Duodenal mucosa (tissue), 2 donors: ENCODE measurements at regions not wholly inside any gene's neighbourhood (a gene's known extent, or its start where the extent isn't known, plus 50 kb on each side); places are given as distances from the start of the nearest gene placed in this dataset.
"Not testable (repeated sequence)": the region's sequence is repeated elsewhere in the genome, so short reads cannot be mapped to it uniquely, and the experiment has no call there.

ENCODE experiments used
- H3K27ac ChIP-seq: one replicate; pipeline ENCODE4 v1.7.0; 2013; ENCODE audit warnings: low read depth, low read length
- H3K27me3 ChIP-seq, 2 donors: one replicate each; pipeline ENCODE4 v1.7.0; 2013; ENCODE audit warnings: low read length in 2 of 2, control low read depth in 1 of 2; ENCODE audit not compliant: insufficient read depth in 2 of 2, control insufficient read depth in 1 of 2
- H3K36me3 ChIP-seq, 2 donors: one replicate each; pipeline ENCODE4 v1.7.0; 2013; ENCODE audit warnings: low read length in 2 of 2, control low read depth in 1 of 2; ENCODE audit not compliant: insufficient read depth in 2 of 2, control insufficient read depth in 1 of 2
- H3K4me1 ChIP-seq, 2 donors: one replicate each; pipeline ENCODE4 v1.7.0; 2013; ENCODE audit warnings: low read length in 2 of 2, control low read depth in 1 of 2; ENCODE audit not compliant: insufficient read depth in 2 of 2, control insufficient read depth in 1 of 2
- H3K4me3 ChIP-seq, 2 donors: one replicate each; pipeline ENCODE4 v1.7.0; 2013; ENCODE audit warnings: low read length in 2 of 2, low read depth in 1 of 2
- H3K9ac ChIP-seq, 2 donors: one replicate each; pipeline ENCODE4 v1.7.0; 2013; ENCODE audit warnings: low read length in 2 of 2, low read depth in 1 of 2
- H3K9me3 ChIP-seq, 2 donors: one replicate each; pipeline ENCODE4 v1.7.0; 2013; ENCODE audit warnings: low read length in 2 of 2, control low read depth in 1 of 2; ENCODE audit not compliant: control insufficient read depth in 1 of 2

DNA sequence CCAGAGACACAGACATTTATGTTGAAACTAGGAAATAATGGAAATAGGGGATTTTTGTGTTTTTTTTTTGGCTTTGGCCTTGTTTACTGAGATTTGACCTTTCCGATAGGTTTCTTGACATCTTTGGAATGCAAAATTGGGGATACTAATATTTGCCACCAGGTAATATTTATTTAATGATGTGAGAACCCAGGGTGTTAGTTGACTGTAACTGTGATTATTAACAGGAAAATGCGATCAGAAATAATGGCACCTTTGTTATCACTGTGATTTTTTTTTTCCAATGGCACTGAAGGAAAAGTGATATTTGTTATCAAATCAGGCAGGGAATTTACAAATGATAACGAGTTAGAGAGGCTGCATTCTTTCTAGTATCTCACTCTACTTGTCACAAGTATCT is 330.5 kb downstream of the SOX4 start:
- H3K9me3 ChIP-seq, result no peaks in the 10 kb centered on the region
- no peaks in the 10 kb centered on the region for H3K36me3 ChIP-seq
- no peaks in the 10 kb centered on the region for H3K27me3 ChIP-seq
- no peaks in the 10 kb centered on the region for H3K4me1 ChIP-seq
- H3K9ac ChIP-seq, result no peak overlapping the region
- no peak overlapping the region for H3K27ac ChIP-seq
- H3K4me3 ChIP-seq, result no peak overlapping the region

DNA sequence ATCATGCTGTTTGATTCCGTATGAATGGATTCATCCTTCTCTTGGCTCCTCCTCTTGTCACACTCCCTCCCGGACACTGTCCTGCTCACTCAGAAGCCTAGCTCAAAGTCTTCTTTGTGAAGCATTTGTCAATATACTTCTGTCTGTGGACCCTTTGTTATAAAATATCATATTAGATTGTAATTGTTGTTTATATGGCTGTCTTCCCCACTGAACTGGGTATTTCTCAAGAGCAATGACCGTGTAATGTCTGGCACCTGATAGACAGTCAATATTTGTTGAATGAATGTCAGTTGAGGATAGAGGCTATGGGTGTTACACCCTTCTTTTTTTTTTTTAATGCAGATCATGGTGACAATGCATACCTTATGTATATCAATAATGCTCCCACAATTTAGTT is 335.3 kb downstream of the SOX4 start:
- H3K36me3 ChIP-seq, result no peaks in the 10 kb centered on the region
- H3K4me1 ChIP-seq, result no peaks in the 10 kb centered on the region
- no peak overlapping the region for H3K27ac ChIP-seq
- H3K27me3 ChIP-seq, result no peaks in the 10 kb centered on the region
- no peak overlapping the region for H3K4me3 ChIP-seq
- H3K9me3 ChIP-seq, result no peaks in the 10 kb centered on the region
- no peak overlapping the region for H3K9ac ChIP-seq

DNA sequence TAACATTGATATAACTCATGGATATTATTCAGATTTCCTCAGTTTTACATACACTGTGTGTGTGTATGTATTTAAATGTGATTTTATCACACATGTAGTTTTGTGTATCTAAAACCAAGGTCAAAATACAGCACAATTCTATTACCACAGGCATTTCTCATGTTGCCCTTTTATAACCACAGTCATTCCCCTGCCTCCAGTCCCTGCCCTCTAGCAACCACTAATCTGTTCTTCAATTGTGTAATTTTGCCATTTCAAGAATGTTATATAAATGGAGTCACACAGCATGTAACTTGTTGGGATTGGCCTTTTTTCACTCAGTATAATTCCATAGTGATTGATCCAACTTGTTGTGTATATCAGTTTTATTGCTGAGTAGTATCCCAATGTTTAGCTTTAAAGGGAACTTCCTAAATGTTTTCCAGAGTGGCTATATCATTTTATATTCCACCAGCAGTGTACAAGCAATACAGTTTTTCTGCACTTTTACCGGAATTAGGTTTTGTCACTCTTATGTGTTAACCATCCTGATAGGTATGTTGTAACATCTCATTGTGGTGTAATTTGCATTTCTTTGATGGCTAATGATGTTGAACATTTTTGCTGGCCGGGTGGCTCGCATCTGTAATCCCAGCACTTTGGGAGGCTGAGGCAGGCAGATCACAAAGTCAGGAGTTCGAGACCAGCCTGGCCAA is 338.2 kb downstream of the SOX4 start:
- Histone ChIP-seq H3K9ac (no peak overlapping the region), H3K27ac (no peak overlapping the region), H3K27me3 (no peaks in the 10 kb centered on the region), H3K4me3 (no peak overlapping the region), H3K9me3 (no peaks in the 10 kb centered on the region), H3K4me1 (no peaks in the 10 kb centered on the region), H3K36me3 (no peaks in the 10 kb centered on the region)

- Histone ChIP-seq H3K27me3 (no peaks in the 10 kb centered on the region), H3K9ac (no peak overlapping the region), H3K36me3 (no peaks in the 10 kb centered on the region), H3K4me1 (no peaks in the 10 kb centered on the region), H3K27ac (no peak overlapping the region), H3K9me3 (no peaks in the 10 kb centered on the region), H3K4me3 (no peak overlapping the region)
Measured at GRCh38 chr6:21933351-21933750, 339.8 kb downstream of the SOX4 start.

DNA sequence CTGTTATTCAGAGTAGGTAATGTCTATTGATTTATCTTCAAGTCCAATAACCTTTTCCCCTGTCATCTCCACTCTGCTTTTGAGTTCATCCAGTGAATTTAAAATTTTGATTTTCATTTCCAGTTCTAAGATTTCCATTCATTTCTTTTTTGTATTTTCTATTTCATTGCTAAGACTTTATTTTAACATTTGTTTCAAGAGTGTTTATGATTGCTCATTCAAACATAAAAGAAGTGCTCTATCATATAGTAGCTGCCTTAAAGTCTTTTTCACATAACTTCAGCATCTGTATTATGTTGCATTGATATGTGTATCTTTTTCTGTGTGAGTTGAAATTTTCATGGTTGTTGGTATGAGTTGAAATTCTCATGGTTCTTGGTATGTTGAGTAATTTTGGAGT is 341.6 kb downstream of the SOX4 start:
- H3K27ac ChIP-seq, result no peak overlapping the region
- no peaks in the 10 kb centered on the region for H3K36me3 ChIP-seq
- no peak overlapping the region for H3K9ac ChIP-seq
- H3K27me3 ChIP-seq, result no peaks in the 10 kb centered on the region
- no peaks in the 10 kb centered on the region for H3K4me1 ChIP-seq
- H3K9me3 ChIP-seq, result no peaks in the 10 kb centered on the region
- H3K4me3 ChIP-seq, result no peak overlapping the region

DNA sequence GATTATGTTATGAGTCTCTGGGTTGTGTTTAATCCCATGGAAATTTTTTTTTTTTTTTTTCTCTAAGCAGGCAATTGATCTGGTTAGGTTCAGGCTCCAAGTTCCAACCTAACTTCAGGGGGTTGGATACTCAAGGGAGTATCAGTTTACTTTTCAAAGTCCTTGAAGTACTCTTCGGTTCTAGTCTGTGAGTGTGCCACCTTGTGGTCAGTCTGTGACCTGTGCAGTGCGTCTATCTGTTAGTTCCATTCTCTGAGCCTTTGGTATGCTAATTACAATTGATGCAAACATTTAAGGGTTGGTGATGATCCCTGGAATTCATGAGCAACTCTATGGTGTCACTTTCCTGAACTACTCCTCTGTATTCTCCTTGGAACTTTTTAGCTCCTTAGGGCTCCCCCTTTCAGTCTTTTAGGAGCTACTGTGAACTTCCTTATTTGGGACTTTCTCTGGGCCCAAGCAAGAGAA is 342.0 kb downstream of the SOX4 start:
- Histone ChIP-seq H3K27me3 (no peaks in the 10 kb centered on the region), H3K4me1 (no peaks in the 10 kb centered on the region), H3K4me3 (no peak overlapping the region), H3K9me3 (no peaks in the 10 kb centered on the region), H3K27ac (no peak overlapping the region), H3K36me3 (no peaks in the 10 kb centered on the region), H3K9ac (no peak overlapping the region)

- Histone ChIP-seq H3K9me3 (no peaks in the 10 kb centered on the region), H3K4me3 (no peak overlapping the region), H3K4me1 (no peaks in the 10 kb centered on the region), H3K27ac (no peak overlapping the region), H3K27me3 (no peaks in the 10 kb centered on the region), H3K36me3 (no peaks in the 10 kb centered on the region), H3K9ac (no peak overlapping the region)
Measured at GRCh38 chr6:21937466-21937865, 343.9 kb downstream of the SOX4 start.

- H3K4me1 ChIP-seq, H3K27me3 ChIP-seq, H3K9ac ChIP-seq, H3K27ac ChIP-seq, H3K36me3 ChIP-seq, H3K4me3 ChIP-seq, H3K9me3 ChIP-seq: not testable (repeated sequence)
Measured at GRCh38 chr6:21939066-21939465, 345.5 kb downstream of the SOX4 start.

DNA sequence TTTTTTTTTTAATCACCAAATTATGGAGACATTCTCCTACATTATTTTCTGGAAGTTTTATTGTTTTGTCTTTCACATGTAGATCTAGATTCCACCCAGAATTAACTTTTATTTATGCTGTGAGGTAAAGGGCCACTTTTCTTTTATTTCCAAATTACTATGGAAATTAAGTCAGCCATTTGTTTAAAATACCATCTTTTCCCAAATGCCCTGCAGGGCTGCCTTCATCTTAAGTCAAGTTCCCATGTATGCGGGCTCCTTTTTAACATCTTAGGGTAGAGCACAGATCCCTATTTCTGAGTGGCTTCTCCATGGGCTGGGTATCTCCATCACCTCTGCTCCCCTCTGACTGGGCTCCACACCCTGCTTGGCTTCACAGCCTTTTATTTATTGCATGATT is 348.4 kb downstream of the SOX4 start:
- Histone ChIP-seq H3K36me3 (no peaks in the 10 kb centered on the region), H3K4me1 (no peaks in the 10 kb centered on the region), H3K27me3 (no peaks in the 10 kb centered on the region), H3K9ac (no peak overlapping the region), H3K9me3 (no peaks in the 10 kb centered on the region), H3K4me3 (no peak overlapping the region), H3K27ac (no peak overlapping the region)

DNA sequence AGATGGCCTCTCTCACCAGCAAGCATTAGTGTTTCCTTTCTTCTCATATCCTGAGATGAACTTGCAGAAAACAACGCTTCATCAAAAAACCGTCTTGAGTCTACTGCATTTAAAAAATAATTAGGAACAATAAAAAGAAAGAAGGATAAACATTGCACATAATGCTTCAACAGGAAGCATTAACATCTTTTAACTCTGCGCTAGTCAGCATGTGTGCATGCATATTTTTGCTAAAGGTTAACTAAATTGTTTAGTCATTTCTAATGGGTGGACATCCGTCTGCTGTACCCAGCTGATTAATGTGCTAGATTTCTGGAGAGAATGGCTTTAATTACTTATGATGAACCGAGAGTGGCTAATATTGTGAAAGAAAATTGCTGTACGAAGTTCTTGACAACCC is 349.3 kb downstream of the SOX4 start:
- H3K27me3 ChIP-seq, result no peaks in the 10 kb centered on the region
- H3K4me1 ChIP-seq, result no peaks in the 10 kb centered on the region
- no peak overlapping the region for H3K4me3 ChIP-seq
- H3K9me3 ChIP-seq, result no peaks in the 10 kb centered on the region
- no peak overlapping the region for H3K9ac ChIP-seq
- no peaks in the 10 kb centered on the region for H3K36me3 ChIP-seq
- no peak overlapping the region for H3K27ac ChIP-seq
